CD4-positive, alpha-beta T cell (primary cell): ENCODE measurements at regions not wholly inside any gene's neighbourhood (a gene's known extent, or its start where the extent isn't known, plus 50 kb on each side); places are given as distances from the start of the nearest gene placed in this dataset.

Experiments
- ATAC-seq: fragments of 200-7000 bp; cut with Tn5 transposase; one replicate; pipeline ENCODE4 v1.10.0; 2022; ENCODE audit warnings: mild to moderate bottlenecking; ENCODE audit not compliant: poor library complexity
- CTCF ChIA-PET: fragments of 350-600 bp; sonication (Branson Sonifier 250); formaldehyde crosslinking; loops from one replicate; lab custom pipeline; 2021; ENCODE audit warnings: antibody characterized with exemption, inconsistent platforms; lab: Charles Lee
- POLR2A ChIA-PET: fragments of 350-600 bp; sonication (Branson Sonifier 250); formaldehyde crosslinking; loops from one replicate; lab custom pipeline; 2021; ENCODE audit warnings: antibody characterized with exemption, inconsistent platforms; lab: Charles Lee
- DNase-seq, 14 experiments: peaks; one replicate each; pipeline ENCODE4 v3.0.0-alpha.2; 2013 to 2020; ENCODE audit warnings: mixed read lengths in 2 of 14
- H3K27ac ChIP-seq, 2 donors: one replicate each; pipeline versions ENCODE4 v1.5.1 to v1.7.0; 2013; ENCODE audit warnings: low read length in 2 of 2, low read depth in 1 of 2, mild to moderate bottlenecking in 1 of 2
- H3K27me3 ChIP-seq, 2 experiments: 1 replicate in 1 of 2; 2 replicates in 1 of 2; pipeline versions ENCODE4 v1.6.1 to v1.7.0; 2013; ENCODE audit warnings: low read length in 2 of 2, control low read depth in 1 of 2, mild to moderate bottlenecking in 1 of 2, moderate library complexity in 1 of 2; ENCODE audit not compliant: insufficient read depth in 2 of 2, control insufficient read depth in 1 of 2
- H3K36me3 ChIP-seq: one replicate; pipeline ENCODE4 v1.6.1; 2013; ENCODE audit warnings: low read length, control low read depth; ENCODE audit not compliant: insufficient read depth
- H3K4me1 ChIP-seq: one replicate; pipeline ENCODE4 v1.6.1; 2013; ENCODE audit warnings: low read length, control low read depth; ENCODE audit not compliant: insufficient read depth
- H3K4me3 ChIP-seq: one replicate; pipeline ENCODE4 v1.5.1; 2013; ENCODE audit warnings: mild to moderate bottlenecking, low read length, moderate library complexity
- H3K9me3 ChIP-seq, 2 experiments: 1 replicate in 1 of 2; 2 replicates in 1 of 2; pipeline versions ENCODE4 v1.6.1 to v1.7.0; 2013; ENCODE audit warnings: low read length in 2 of 2, mild to moderate bottlenecking in 2 of 2, control low read depth in 1 of 2, moderate library complexity in 1 of 2; ENCODE audit not compliant: control insufficient read depth in 1 of 2, insufficient read depth in 1 of 2
- H3K27ac Mint-ChIP-seq: one replicate; pipeline ENCODE4 v1.8.0; 2020; ENCODE audit warnings: mixed read lengths
- H3K27me3 Mint-ChIP-seq: one replicate; pipeline ENCODE4 v1.8.0; 2021; ENCODE audit warnings: mixed read lengths
- H3K36me3 Mint-ChIP-seq: one replicate; pipeline ENCODE4 v1.8.0; 2021; ENCODE audit warnings: low read depth, mixed read lengths
- H3K4me1 Mint-ChIP-seq: one replicate; pipeline ENCODE4 v1.8.0; 2021; ENCODE audit warnings: low read depth, mixed read lengths
- H3K4me3 Mint-ChIP-seq: one replicate; pipeline ENCODE4 v1.8.0; 2020; ENCODE audit warnings: mild to moderate bottlenecking, mixed read lengths
- H3K9me3 Mint-ChIP-seq: one replicate; pipeline ENCODE4 v1.8.0; 2020; ENCODE audit warnings: mixed read lengths
- CTCF ChIP-seq: fragments of 200-600 bp; IDR thresholded peaks from one replicate; pipeline ENCODE4 v1.8.0; 2022; ENCODE audit warnings: antibody characterized with exemption, mild to moderate bottlenecking
- intact Hi-C, 2 experiments: fragments of 100-400 bp; cut with DNase I in 1 of 2; cut with micrococcal nuclease in 1 of 2; formaldehyde crosslinking; loops; one replicate each; pipeline versions ENCODE4 v1.15.1 to v1.9.0; 2023 to 2025; cut with DNase I, micrococcal nuclease

GRCh38 chr3:11720304-11720898 is 76.7 kb upstream of the VGLL4 start:
- intact Hi-C loops: loop anchor here in 1 of 2 experiments (2.0 to 10.0 kb wide), 2 partner anchors 52 to 84 kb away; no protein-coding TSS in a partner anchor

GRCh38 chr3:11719406-11720303 is 75.9 kb upstream of the VGLL4 start:
- Histone ChIP-seq H3K9me3 (no peaks in the 10 kb centered on the region), H3K27me3 (no peaks in the 10 kb centered on the region), H3K4me3 (peak overlapping the region; percentile 75), H3K4me1 (peaks cover 19% of the 10 kb centered on the region), H3K36me3 (no peaks in the 10 kb centered on the region), H3K27ac (no peak overlapping the region)
- H3K36me3 Mint-ChIP-seq: peaks cover 6% of the 10 kb centered on the region
- ATAC-seq: peak; percentile 75
- CTCF ChIA-PET: no interaction called here
- H3K27ac Mint-ChIP-seq: peak overlapping the region; percentile 62
- intact Hi-C loops: loop anchor here (2.0 to 10.0 kb wide), 7 partner anchors 53 to 447 kb away; partner anchors contain the start of genes ATG7 (in 1 of the 2), TAMM41 (in 1 of the 2) and VGLL4 (in 1 of the 2)
- peaks cover 31% of the 10 kb centered on the region for H3K4me1 Mint-ChIP-seq
- H3K9me3 Mint-ChIP-seq: no peaks in the 10 kb centered on the region
- peak; percentile 49 to 91 (median 77) for DNase-seq
- peak overlapping the region; percentile 84 for H3K4me3 Mint-ChIP-seq
- POLR2A ChIA-PET: interaction anchor here (0.8 to 1.0 kb wide), 2 partner anchors 128 to 448 kb away, joined by 3 to 7 read pairs; partner anchors contain the start of genes ATG7 and TAMM41
- peaks cover 6% of the 10 kb centered on the region for H3K27me3 Mint-ChIP-seq
- TF ChIP-seq CTCF: no peak

More at GRCh38 chr3:11720304-11720898, 76.7 kb upstream of the VGLL4 start:
- Mint-ChIP-seq H3K36me3 (peaks cover 6% of the 10 kb centered on the region), H3K27ac (peak overlapping the region; percentile 62), H3K27me3 (peaks cover 10% of the 10 kb centered on the region), H3K4me3 (peak overlapping the region; percentile 89), H3K9me3 (no peaks in the 10 kb centered on the region), H3K4me1 (peaks cover 31% of the 10 kb centered on the region)
- Histone ChIP-seq H3K27ac (no peak overlapping the region), H3K36me3 (no peaks in the 10 kb centered on the region), H3K4me3 (peak overlapping the region; percentile 67), H3K4me1 (peaks cover 19% of the 10 kb centered on the region), H3K27me3 (peaks cover 0 to under 1% of the 10 kb centered on the region in 2 experiments), H3K9me3 (no peaks in the 10 kb centered on the region)
- TF ChIP-seq CTCF: no peak
- ChIA-PET POLR2A (interaction anchor here (0.8 to 1.0 kb wide), 2 partner anchors 127 to 448 kb away, joined by 3 to 7 read pairs; partner anchors contain the start of genes ATG7 and TAMM41), CTCF (no interaction called here)
- peak; percentile 22 to 80 (median 36) for DNase-seq
- peak; percentile 52 for ATAC-seq

- ChIA-PET CTCF (no interaction called here), POLR2A (interaction anchor here (1.0 kb wide), 1 partner anchor 129 kb away, joined by 7 read pairs; the partner anchor contains the start of gene TAMM41)
- DNase-seq (peak in 12 of 14 experiments; percentile 2 to 63 (median 25)), ATAC-seq (peak; percentile 19)
- Mint-ChIP-seq H3K27me3 (peaks cover 4% of the 10 kb centered on the region), H3K27ac (peak overlapping the region; percentile 92), H3K4me1 (peaks cover 31% of the 10 kb centered on the region), H3K4me3 (peak overlapping the region; percentile 96), H3K36me3 (peaks cover 6% of the 10 kb centered on the region), H3K9me3 (no peaks in the 10 kb centered on the region)
- TF ChIP-seq CTCF: no peak
- no peaks in the 10 kb centered on the region for H3K9me3 ChIP-seq
- intact Hi-C loops: loop anchor here (5.0 kb wide), 5 partner anchors 53 to 447 kb away; partner anchors contain the start of genes ATG7 (in 1 of the 2), TAMM41 (in 1 of the 2) and VGLL4 (in 1 of the 2)
- H3K4me3 ChIP-seq: peak overlapping the region; percentile 75
- H3K36me3 ChIP-seq: no peaks in the 10 kb centered on the region
- peak overlapping the region; percentile 0 to 49 for H3K27ac ChIP-seq
- H3K27me3 ChIP-seq: no peaks in the 10 kb centered on the region
- peaks cover 19% of the 10 kb centered on the region for H3K4me1 ChIP-seq
Observed at GRCh38 chr3:11718637-11719405, 75.1 kb upstream of the VGLL4 start.
